Transverse colon (tissue), 4 donors: ENCODE measurements at regions not wholly inside any gene's neighbourhood (a gene's known extent, or its start where the extent isn't known, plus 50 kb on each side); places are given as distances from the start of the nearest gene placed in this dataset.

Experiments used
- EP300 ChIP-seq: sonication (generic); formaldehyde crosslinking; IDR thresholded peaks from one replicate; pipeline ENCODE4 v1.6.1; 2017; ENCODE audit warnings: antibody characterized with exemption, low read depth
- POLR2A ChIP-seq: fragments of 450-650 bp; IDR thresholded peaks from one replicate; pipeline ENCODE4 v1.6.1; 2016; ENCODE audit warnings: antibody characterized with exemption, mild to moderate bottlenecking, moderate library complexity
- POLR2AphosphoS5 ChIP-seq, 3 donors: sonication (generic); formaldehyde crosslinking; IDR thresholded peaks; one replicate each; pipeline ENCODE4 v1.6.1; 2016; ENCODE audit warnings: antibody characterized with exemption in 3 of 3
- TF ChIP-seq, protein P1 (sequence below), 5 experiments: fragments of 200-600 bp in 3 of 5; fragments of 450-650 bp in 2 of 5; sonication (generic) in 3 of 5; IDR thresholded peaks; 1 replicate in 2 of 5; 2 replicates in 3 of 5; pipeline ENCODE4 v1.5.1; 2016 to 2017; ENCODE audit warnings: antibody characterized with exemption in 5 of 5, inconsistent platforms in 3 of 5, mild to moderate bottlenecking in 2 of 5, moderate library complexity in 1 of 5

DNA sequence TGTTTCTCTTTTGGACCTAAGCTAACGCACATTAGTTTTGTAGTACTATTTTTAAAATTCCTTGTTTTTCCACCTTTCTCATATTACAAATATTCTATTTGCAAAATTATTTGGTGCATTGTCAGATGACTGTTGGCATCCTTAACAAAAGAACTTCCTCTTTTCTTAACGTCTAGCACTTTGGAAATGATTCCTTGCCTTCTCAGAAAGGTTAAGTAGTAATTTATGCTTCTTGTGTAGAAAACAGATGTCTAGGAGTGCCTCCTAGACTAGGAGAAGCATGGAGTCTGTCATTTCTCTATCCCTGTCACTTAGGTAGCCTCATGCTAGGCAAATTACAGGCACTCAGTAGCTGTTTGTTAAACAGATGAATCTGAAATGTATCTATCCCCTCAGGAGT is 64.4 kb downstream of the HSPA13 start:
- TF ChIP-seq, protein P1, sequence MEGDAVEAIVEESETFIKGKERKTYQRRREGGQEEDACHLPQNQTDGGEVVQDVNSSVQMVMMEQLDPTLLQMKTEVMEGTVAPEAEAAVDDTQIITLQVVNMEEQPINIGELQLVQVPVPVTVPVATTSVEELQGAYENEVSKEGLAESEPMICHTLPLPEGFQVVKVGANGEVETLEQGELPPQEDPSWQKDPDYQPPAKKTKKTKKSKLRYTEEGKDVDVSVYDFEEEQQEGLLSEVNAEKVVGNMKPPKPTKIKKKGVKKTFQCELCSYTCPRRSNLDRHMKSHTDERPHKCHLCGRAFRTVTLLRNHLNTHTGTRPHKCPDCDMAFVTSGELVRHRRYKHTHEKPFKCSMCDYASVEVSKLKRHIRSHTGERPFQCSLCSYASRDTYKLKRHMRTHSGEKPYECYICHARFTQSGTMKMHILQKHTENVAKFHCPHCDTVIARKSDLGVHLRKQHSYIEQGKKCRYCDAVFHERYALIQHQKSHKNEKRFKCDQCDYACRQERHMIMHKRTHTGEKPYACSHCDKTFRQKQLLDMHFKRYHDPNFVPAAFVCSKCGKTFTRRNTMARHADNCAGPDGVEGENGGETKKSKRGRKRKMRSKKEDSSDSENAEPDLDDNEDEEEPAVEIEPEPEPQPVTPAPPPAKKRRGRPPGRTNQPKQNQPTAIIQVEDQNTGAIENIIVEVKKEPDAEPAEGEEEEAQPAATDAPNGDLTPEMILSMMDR (IDR thresholded peaks at IDR 0.05) = no peak
- TF ChIP-seq POLR2AphosphoS5 (IDR thresholded peaks at IDR 0.05) = no peak
- TF ChIP-seq POLR2A = no peak
- no peak for TF ChIP-seq EP300
